HG02798 (cell line): ENCODE measurements at regions not wholly inside any gene's neighbourhood (a gene's known extent, or its start where the extent isn't known, plus 50 kb on each side); places are given as distances from the start of the nearest gene placed in this dataset.
"Not testable (repeated sequence)": the region's sequence is repeated elsewhere in the genome, so short reads cannot be mapped to it uniquely, and the experiment has no call there.

Experiments used
- ATAC-seq: cut with Tn5 transposase; IDR thresholded peaks from one replicate; pipeline ENCODE4 v1.9.1; 2021; ENCODE audit warnings: mild to moderate bottlenecking; ENCODE audit not compliant: unreplicated experiment, poor library complexity

DNA sequence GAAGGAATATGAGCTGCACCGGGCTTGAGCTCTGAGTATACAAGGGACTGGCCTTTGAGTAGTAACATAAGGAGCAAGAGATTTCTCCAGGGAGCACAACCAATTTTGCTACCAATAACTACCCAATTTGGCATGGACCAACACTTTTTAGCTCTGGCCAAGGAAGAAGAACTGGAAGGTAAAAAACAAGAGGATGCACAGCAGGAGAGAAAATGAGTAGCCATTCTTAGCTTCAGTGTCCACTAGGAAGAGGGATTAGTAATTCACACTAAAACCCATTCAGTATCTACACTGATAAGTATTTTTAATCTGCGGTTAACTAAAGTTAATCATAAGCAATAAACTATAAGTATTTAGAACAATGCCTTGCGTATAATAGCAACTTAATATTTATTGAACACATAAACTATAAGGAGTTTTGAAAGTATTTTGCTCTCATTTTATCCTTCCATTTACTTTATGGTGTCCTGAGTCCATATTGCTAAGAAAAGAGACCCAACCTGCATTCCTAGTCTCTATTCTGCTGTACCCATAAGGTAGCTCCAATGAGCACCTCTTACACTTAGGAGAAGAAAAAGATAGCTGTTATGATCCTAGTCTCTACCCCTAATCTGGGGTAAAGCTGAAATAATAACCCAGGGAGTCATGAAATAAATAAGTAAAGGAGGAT, 268.9 kb downstream of the IGSF11 start:
- no peak for ATAC-seq

DNA sequence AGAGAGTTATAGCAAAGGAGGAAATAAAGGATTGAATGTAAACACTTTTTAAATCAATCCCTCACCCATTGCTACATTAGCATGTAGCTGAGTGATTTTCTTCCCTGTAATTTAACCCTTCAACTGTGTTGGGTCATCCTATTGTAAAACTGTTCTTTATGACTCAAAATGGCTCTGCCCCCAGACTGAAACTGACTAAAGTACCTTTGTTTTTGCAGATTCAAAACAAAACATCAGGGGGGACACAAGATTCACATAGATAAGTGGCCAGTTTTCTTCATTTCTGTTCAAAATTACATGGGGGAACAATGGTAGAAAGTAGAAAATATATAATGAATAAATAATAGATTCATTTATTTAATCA, 268.4 kb downstream of the IGSF11 start:
- ATAC-seq = no peak

DNA sequence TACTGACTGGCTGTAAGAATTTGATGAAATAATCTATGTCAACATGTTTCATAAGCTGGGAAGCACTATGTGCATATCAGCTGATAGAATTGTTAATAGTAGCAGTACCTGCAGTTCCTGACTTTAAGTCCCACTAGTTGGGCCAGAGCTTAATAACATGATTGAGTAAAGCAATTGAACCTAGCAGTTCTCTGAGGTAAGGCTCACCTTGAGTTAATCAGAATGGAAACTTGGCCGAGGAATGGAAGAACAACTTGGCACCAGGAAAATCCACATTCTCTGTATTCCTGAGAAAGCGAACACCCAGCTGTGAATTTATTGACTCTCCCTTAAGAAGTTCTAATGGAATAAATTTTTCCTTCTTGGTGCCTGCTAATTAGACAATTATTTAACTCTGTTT, 262.6 kb downstream of the IGSF11 start:
- no peak for ATAC-seq

DNA sequence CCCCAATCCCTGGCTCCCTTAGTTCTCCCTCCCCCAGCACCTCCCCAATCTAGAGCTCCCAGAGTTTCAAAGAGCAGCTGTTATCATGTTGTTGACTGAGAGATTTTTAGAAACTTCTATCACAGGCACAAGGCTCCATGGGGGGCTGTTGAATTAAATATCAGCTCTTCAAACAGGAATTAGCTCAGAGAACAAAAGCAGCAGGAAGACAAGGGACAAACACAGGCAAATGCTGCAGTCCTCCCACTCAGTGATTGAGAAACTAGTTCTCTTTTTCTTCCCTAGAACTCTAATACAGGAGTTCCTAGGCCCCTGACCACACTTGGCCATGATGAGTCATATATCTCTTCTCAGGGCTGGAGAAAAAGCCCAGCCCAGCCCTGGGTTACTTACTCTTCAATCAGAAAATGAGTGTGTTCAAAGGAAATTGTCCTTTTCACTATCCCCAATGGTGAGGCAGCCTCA, 262.1 kb downstream of the IGSF11 start:
- peak; percentile 93 for ATAC-seq

DNA sequence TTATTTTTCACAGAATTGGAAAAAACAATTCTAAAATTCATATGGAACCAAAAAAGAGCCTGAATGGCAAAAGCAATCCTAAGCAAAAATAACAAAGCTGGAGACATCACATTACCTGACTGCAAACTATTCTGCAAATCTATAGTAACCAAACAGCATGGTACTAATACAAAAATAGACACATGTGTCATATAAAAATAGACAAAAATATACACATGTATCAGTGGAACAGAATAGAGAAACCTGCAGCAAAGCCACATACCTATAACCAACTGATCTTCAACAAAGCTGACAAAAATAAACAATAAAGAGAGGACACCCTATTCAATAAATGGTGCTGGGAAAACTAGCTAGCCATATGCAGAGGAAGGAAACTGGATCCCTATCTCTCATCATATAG, 259.6 kb downstream of the IGSF11 start:
- ATAC-seq = no peak

DNA sequence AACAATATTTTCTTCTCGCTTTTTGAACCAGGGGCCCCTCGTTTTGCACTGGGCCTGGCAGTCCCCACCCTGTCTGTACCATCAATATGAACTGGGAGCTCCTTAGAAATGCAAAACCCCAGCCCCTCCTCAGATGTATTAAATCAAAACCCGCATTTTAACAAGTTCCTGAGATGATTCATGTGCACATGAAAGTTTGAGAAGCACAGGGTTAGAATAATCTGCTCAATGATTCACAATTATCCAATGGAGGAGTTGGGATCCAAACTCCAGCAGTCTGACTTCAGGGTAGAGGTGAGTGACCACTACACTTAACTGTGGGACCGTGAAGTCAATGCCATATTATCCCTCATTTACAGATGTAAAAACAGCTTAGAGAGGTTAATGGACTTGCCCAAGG, 256.4 kb downstream of the IGSF11 start:
- ATAC-seq = no peak

DNA sequence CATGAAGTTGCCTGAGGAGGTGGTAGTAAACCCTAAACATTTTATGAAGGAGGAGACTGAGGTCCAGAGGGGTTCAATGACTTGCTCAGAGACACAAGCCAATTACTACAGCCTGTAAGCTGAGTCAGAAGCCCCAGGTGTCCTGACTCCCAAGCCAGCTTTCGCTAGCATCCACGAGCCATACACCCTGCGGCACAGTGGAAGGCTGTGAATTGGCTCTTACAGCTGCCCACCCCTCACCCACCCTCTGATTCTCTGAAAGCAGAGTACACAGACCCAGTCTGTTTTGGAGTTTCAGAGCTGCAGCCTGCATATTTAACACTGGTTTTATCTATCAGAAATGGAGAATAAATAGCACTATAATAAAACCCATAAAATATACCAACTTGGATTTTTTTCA, 253.4 kb downstream of the IGSF11 start:
- ATAC-seq = no peak

DNA sequence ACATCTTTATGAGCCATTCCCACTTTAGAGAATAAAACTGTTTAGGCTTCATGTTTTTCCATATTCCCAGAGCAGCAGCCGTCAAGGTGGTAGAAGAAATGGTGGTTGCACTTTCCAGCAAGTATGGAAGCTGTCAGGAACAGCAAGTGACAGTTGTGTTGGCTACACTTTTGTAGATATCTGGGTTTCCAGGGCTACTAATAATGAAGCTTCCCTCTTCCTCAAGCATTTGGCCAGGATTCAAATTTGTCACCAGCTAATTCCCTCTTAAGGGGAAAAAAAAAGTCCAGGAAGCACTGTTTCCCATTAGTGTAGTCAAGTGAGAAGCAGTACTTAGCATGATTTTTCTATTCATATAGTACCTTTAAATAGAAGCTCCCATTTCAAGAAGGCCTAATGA, 252.8 kb downstream of the IGSF11 start:
- ATAC-seq = no peak

DNA sequence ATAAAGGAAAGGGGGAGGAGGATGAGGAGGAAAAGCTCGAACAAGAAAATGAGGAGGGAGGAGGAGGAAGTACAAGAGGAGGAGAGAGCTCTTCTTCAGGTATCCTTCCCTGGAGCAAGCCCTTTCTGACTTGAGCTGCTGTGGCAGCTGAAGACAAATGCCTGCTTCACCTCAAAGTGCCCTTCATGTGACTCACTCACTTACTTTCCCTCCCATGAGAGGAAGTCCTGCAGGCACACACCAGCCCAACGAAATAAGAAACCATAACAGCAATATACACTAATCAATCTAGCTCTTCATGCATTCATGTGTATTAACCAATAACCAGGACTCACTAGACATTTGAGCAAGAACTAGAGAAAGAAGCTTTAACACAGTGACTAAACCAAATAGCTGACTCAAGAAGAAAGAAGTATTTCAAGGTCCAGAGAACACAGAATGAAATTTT, 251.9 kb downstream of the IGSF11 start:
- peak; percentile 87 for ATAC-seq

DNA sequence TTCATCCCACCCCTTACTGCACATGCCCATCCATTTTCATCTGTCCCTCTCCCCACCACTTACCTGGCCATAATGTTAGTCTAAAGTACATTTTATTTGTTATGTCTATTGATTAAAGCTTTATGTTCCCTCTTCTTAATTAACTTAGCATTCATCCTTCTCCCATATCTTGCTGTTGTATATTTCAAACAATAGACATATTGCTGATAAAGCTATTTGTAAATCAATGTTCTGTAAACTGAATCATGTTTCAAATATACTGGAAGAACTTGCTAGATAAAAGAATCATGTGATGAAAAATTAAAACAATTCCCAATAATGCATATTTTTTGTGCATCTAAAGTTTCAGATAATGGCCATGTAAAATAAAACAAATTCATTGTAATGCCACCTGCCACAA, 249.2 kb downstream of the IGSF11 start:
- no peak for ATAC-seq

DNA sequence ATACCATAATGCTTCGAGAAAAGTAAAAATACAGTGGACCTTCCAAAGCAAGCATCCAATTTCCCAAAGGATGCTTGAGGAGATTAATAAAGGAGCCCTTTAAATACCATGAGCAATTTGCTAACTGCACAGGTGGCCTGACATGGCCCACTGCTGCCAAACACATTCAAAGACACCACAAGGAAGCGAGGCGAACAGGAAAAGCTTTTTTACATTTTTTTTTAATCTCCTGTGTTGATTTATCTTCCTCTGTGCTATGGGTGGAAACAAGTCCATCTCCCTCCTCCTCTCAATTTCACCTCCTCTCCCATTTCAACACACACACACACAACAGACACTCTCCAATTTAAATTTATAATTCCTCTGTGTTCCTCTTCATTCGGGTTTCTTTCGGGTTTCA, 243.4 kb downstream of the IGSF11 start:
- ATAC-seq = no peak

DNA sequence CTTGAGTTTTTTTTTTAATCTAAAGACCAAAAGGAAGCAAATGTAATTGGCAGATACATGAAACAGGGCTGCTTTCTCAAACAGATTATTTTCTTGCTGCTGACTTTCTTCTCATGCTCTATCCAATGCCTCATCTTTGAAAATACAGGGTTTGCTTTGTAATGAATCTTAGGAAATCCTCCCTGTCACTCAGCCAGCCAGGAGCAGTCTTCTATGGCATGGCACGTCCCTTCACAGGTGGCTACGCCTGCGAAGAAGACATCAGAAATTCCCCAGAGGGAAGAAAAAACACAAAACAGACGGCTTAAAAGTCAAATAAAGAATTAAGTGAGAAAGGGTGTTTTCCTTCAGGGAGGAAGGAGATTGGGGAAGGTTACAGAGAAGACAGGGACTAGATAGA, 242.5 kb downstream of the IGSF11 start:
- no peak for ATAC-seq

DNA sequence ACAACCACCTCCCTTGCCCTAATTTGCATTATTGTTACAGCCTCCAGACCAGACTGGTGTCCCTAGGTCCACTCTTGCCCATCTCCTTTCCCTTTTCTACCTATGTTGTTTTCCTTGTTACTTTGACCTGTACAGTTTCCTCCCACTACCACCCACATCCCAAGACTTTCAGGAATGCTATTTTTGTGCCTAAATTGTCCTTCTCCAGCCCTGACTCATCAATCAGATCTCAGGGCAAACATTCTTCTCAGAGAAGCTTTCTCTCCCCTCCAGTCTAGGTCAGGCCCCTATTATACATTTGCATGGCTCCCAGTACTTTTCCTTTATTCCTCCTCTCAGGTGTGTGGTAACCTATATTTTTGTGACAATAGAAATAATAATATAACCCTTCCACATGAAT, 241.5 kb downstream of the IGSF11 start:
- no peak for ATAC-seq

DNA sequence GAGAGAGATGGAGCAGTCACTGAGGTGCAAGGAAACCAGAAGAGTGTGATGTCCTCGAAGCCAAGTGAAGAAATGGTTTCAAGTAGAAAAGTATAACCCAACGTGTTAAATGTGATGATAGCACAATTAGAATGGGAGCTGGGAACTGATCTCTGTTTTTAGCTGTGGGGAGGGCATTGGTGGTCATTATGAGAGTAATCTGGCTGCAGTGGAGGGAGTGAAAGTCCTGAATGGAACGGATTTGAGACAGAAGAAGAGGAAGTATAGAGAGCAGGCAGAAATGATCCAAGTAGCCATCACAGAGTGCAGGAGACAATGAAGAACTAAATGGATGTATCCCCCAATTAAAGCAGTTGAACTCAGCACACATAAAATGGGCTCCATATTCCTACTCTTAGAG, 235.3 kb downstream of the IGSF11 start:
- ATAC-seq = no peak

DNA sequence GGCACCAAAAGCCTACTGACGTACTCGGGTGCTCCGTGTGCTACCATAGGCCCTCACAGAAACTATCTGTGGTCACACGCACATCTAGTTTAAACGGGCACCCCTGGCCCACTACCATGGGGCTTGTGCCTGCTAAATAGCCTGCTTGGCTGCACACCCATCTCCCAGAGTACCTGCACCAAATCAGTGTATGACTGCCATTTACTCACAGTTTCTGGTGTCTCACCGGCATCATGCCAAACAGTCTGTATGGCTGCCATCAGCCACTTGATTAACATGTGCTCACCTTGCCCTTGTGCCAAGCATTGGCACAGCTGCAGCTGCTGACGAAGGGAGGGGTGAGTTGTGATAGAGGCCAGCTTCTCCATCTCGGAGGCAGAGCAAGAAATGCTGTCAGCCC, 232.7 kb downstream of the IGSF11 start:
- ATAC-seq = no peak

DNA sequence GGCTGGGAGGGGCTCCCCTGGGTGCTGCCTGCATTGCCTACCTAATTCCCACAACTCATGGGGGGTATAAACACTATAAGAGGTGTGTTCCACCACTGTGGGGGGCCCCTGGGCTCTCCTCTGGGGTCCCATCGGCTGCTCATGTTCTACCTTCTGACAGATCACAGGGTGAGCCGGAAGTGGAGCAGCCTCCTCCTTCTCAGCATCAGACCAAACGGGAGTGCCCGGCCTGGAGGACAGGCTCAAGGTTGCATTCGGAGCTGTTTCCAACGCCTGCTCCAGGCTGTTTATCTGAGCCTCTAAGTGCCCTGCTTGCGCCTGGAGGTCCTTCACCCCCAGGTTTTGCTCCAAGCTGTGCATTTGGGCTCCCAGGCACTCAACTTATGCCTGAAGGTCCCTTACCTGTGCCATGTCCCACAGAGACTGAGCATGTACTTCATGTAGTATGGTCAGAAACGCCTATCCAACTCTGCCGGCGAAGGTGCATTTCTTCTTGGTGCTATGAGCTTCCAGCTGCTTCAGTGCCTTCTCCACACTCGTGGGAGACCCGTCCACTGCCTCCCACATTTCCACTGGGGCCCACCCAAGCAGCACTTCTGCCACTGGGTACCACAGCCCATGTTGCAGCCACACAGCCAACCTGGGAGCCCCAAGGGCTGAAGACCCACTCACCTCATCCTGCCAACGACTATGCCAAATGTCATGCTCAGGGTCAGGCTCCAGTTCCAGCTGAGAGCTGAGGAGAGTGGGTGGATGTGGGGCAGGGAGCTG, 232.1 kb downstream of the IGSF11 start:
- ATAC-seq = no peak

DNA sequence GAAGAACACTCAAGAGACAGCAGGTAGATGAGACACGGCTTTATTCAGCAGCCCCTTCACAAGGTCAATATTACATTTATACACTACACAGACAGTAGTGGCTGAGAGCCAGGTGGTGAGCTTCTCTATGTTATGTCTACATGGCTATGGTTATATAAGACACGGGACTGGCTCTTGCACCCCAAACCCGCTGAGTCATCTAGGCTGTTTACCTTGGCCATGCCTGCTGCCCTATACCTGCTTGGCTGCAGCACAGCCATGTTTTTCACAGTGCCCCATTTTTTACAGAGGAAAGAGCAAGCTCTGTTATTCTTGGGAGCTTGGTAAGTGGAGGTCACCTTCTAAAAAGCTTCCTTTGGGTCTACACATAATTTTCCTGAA, 231.6 kb downstream of the IGSF11 start:
- no peak for ATAC-seq

DNA sequence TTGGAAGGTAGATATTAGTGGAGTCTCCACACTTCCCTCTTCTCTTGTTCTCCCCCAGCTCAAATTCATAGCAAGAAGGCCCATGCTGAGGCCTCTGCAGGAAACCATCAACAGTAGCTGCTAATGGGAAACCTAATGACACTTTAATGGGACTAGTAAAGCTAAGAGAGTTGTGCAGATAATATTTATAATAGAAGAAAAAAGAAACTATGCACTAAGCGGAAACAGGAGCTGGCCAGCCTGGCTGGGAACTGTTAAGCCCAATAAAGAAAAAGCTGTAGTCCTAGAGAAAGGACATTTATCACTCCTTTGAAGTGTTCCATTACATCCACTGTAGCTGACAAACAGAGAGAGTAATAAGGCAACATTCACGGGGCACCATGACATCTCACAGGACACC, 229.6 kb downstream of the IGSF11 start:
- ATAC-seq = no peak

DNA sequence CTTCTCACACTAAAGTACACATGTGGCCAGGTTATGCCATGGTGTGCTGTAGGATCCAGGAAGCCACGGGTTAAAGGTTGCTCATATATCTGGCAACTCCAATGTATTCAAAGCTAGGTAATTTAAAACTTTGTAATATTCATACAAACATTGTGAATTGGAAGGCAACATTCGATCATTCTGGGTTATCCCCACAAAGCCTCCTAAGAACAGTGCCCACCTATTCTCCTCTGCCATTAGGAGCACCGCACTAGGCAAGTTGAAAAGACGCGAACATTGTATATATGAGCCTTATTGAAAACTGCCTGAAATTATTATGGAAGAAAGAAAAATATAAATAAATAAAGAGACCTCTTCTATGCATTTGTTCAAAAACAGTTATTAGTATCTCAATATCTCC, 228.2 kb downstream of the IGSF11 start:
- no peak for ATAC-seq

DNA sequence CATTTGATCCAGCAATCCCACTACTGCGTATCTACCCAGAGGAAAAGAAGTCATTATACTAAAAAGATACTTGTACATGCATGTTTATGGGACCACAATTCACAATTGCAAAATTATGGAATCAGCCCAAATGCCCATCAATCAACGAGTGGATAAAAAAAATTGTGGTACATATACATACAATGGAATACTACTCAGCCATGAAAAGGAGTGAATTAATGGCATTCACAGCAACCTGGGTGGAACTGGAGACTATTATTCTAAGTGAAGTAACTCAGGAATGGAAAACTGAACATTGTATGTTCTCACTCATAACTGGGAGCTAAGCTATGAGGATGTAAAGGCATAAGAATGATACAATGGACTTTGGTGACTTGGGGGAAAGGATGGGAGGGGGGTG, 227.3 kb downstream of the IGSF11 start:
- ATAC-seq = not testable (repeated sequence)

DNA sequence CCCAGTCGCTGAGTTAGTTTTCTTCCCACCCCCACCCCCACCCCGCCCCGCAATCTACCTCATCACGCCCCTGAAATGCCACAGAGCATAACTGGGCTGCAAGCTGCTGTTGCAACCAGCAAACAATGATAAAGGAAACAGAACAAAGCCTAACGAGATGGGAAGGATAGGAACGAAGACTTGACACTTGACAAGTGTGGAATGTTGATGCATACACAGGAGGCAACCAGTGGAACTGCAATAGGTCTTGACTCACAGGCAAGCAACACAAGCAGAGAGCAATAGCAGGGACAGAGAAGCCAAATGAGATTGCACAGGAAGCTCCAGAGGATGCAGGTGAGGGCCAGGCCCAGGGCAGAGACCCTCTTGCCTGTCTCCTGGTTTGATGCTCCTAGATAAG, 225.9 kb downstream of the IGSF11 start:
- no peak for ATAC-seq
